ENCODE measurements at regions not wholly inside any gene's neighbourhood (a gene's known extent, or its start where the extent isn't known, plus 50 kb on each side); places are given as distances from the start of the nearest gene placed in this dataset.
"Not testable (repeated sequence)": the region's sequence is repeated elsewhere in the genome, so short reads cannot be mapped to it uniquely, and the experiment has no call there.

DNA sequence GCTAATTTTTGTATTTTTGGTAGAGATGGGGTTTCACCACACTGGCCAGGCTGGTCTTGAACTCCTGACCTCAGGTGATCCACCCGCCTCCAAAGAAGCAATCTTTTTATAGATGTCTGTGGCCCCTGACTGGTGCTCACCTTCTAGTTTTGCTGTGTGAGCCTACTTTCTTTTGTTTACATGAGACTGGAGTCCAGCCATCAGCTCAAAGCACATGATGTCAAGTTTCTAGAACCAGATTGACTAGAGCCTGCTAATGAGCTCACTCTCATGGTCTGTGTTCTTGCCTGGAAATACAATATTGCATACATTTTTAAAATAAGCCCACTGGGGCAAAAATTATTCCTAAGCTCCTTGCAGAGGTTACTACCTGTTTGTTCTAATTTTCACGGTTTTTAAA is 102.9 kb upstream of the PIK3R1 start:
- no peak overlapping the region for H3K27ac ChIP-seq (ENCODE audit: low read depth, low read length)
- H3K9me2 ChIP-seq (replicated peaks; ENCODE audit: control insufficient read depth, low read length), result no peaks in the 10 kb centered on the region
- no peak overlapping the region for H3K4me3 ChIP-seq (ENCODE audit: low read length)
- H4K20me1 ChIP-seq (ENCODE audit: control insufficient read depth, insufficient read depth, low read depth, low read length), result no peaks in the 10 kb centered on the region
- peaks cover 3% of the 10 kb centered on the region; the same call in 1 of the 2 replicates for H3K27me3 ChIP-seq (ENCODE audit: control insufficient read depth, low read length)
- TF ChIP-seq EZH2phosphoT487 (IDR thresholded peaks at IDR 0.05; ENCODE audit: borderline replicate concordance, low read length), result no peak
- TF ChIP-seq, protein P1, sequence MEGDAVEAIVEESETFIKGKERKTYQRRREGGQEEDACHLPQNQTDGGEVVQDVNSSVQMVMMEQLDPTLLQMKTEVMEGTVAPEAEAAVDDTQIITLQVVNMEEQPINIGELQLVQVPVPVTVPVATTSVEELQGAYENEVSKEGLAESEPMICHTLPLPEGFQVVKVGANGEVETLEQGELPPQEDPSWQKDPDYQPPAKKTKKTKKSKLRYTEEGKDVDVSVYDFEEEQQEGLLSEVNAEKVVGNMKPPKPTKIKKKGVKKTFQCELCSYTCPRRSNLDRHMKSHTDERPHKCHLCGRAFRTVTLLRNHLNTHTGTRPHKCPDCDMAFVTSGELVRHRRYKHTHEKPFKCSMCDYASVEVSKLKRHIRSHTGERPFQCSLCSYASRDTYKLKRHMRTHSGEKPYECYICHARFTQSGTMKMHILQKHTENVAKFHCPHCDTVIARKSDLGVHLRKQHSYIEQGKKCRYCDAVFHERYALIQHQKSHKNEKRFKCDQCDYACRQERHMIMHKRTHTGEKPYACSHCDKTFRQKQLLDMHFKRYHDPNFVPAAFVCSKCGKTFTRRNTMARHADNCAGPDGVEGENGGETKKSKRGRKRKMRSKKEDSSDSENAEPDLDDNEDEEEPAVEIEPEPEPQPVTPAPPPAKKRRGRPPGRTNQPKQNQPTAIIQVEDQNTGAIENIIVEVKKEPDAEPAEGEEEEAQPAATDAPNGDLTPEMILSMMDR (IDR thresholded peaks at IDR 0.05; ENCODE audit: low read depth, low read length, poor library complexity, severe bottlenecking), result no peak
- H3K4me1 ChIP-seq (ENCODE audit: control insufficient read depth, low read length), result no peaks in the 10 kb centered on the region
- no peak overlapping the region for H3K4me2 ChIP-seq (ENCODE audit: low read length)
- no peaks in the 10 kb centered on the region for H3K9me3 ChIP-seq (ENCODE audit: control insufficient read depth, insufficient read depth, low read length)
- no peaks in the 10 kb centered on the region for H3K79me2 ChIP-seq (ENCODE audit: control insufficient read depth, low read length)
- no peaks in the 10 kb centered on the region for H3K36me3 ChIP-seq (ENCODE audit: control insufficient read depth, low read length)
- H3F3A ChIP-seq (ENCODE audit: control insufficient read depth, insufficient read depth), result no peaks in the 10 kb centered on the region

GRCh38 chr5:68110894-68111293 is 104.7 kb upstream of the PIK3R1 start:
- Histone ChIP-seq H4K20me1 (ENCODE audit: control insufficient read depth, insufficient read depth, low read depth, low read length) (no peaks in the 10 kb centered on the region), H3K27me3 (ENCODE audit: control insufficient read depth, low read length) (no peaks in the 10 kb centered on the region; the same call in 1 of the 2 replicates), H3K4me3 (ENCODE audit: low read length) (no peak overlapping the region), H3K27ac (ENCODE audit: low read depth, low read length) (no peak overlapping the region), H3K79me2 (ENCODE audit: control insufficient read depth, low read length) (no peaks in the 10 kb centered on the region), H3K9me2 (replicated peaks; ENCODE audit: control insufficient read depth, low read length) (no peaks in the 10 kb centered on the region), H3K9me3 (ENCODE audit: control insufficient read depth, insufficient read depth, low read length) (no peaks in the 10 kb centered on the region), H3K4me2 (ENCODE audit: low read length) (no peak overlapping the region), H3K4me1 (ENCODE audit: control insufficient read depth, low read length) (no peaks in the 10 kb centered on the region), H3K36me3 (ENCODE audit: control insufficient read depth, low read length) (no peaks in the 10 kb centered on the region), H3F3A (ENCODE audit: control insufficient read depth, insufficient read depth) (no peaks in the 10 kb centered on the region)
- TF ChIP-seq, protein P1 (IDR thresholded peaks at IDR 0.05; ENCODE audit: low read depth, low read length, poor library complexity, severe bottlenecking), result no peak
- no peak for TF ChIP-seq EZH2phosphoT487 (IDR thresholded peaks at IDR 0.05; ENCODE audit: borderline replicate concordance, low read length)

- TF ChIP-seq EZH2phosphoT487 (IDR thresholded peaks at IDR 0.05; ENCODE audit: borderline replicate concordance, low read length), result no peak
- TF ChIP-seq, protein P1 (IDR thresholded peaks at IDR 0.05; ENCODE audit: low read depth, low read length, poor library complexity, severe bottlenecking), result no peak
- Histone ChIP-seq H3K27me3 (ENCODE audit: control insufficient read depth, low read length) (no peaks in the 10 kb centered on the region; the same call in 1 of the 2 replicates), H3K27ac (ENCODE audit: low read depth, low read length) (no peak overlapping the region), H3K9me3 (ENCODE audit: control insufficient read depth, insufficient read depth, low read length) (no peaks in the 10 kb centered on the region), H3K4me2 (ENCODE audit: low read length) (no peak overlapping the region), H4K20me1 (ENCODE audit: control insufficient read depth, insufficient read depth, low read depth, low read length) (no peaks in the 10 kb centered on the region), H3K9me2 (replicated peaks; ENCODE audit: control insufficient read depth, low read length) (no peaks in the 10 kb centered on the region), H3K79me2 (ENCODE audit: control insufficient read depth, low read length) (no peaks in the 10 kb centered on the region), H3K36me3 (ENCODE audit: control insufficient read depth, low read length) (no peaks in the 10 kb centered on the region), H3F3A (ENCODE audit: control insufficient read depth, insufficient read depth) (no peaks in the 10 kb centered on the region), H3K4me1 (ENCODE audit: control insufficient read depth, low read length) (no peaks in the 10 kb centered on the region), H3K4me3 (ENCODE audit: low read length) (no peak overlapping the region)
These were observed 105.3 kb upstream of the PIK3R1 start for GRCh38 chr5:68110264-68110663.

DNA sequence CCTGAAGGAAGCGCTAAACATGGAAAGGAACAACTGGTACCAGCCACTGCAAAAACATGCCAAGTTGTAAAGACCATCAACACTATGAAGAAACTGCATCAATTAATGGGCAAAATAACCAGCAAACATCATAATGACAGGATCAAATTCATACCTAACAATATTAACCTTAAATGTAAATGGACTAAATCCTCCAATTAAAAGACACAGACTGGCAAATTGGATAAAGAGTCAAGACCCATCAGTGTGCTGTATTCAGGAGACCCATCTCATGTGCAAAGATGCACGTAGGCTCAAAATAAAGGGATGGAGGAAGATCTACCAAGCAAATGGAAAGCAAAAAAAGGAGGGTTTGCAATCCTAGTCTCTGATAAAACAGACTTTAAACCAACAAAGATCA is 111.3 kb upstream of the PIK3R1 start:
- not testable (repeated sequence) for H3K27ac ChIP-seq (ENCODE audit: low read depth, low read length); H3K9me2 ChIP-seq (replicated peaks; ENCODE audit: control insufficient read depth, low read length)

GRCh38 chr5:68103297-68103696 is 112.3 kb upstream of the PIK3R1 start:
- not testable (repeated sequence) for H3K27ac ChIP-seq (ENCODE audit: low read depth, low read length); H3K79me2 ChIP-seq (ENCODE audit: control insufficient read depth, low read length); H3K9me3 ChIP-seq (ENCODE audit: control insufficient read depth, insufficient read depth, low read length); H3K4me1 ChIP-seq (ENCODE audit: control insufficient read depth, low read length); H3K4me3 ChIP-seq (ENCODE audit: low read length); H4K20me1 ChIP-seq (ENCODE audit: control insufficient read depth, insufficient read depth, low read depth, low read length); H3K9me2 ChIP-seq (replicated peaks; ENCODE audit: control insufficient read depth, low read length); H3K4me2 ChIP-seq (ENCODE audit: low read length); H3K27me3 ChIP-seq (ENCODE audit: control insufficient read depth, low read length); H3K36me3 ChIP-seq (ENCODE audit: control insufficient read depth, low read length); H3F3A ChIP-seq (ENCODE audit: control insufficient read depth, insufficient read depth)

More for the DNA sequence above, 111.3 kb upstream of the PIK3R1 start:
- H3K36me3 ChIP-seq (ENCODE audit: control insufficient read depth, low read length); H3K79me2 ChIP-seq (ENCODE audit: control insufficient read depth, low read length); H4K20me1 ChIP-seq (ENCODE audit: control insufficient read depth, insufficient read depth, low read depth, low read length); H3K27me3 ChIP-seq (ENCODE audit: control insufficient read depth, low read length); H3K4me1 ChIP-seq (ENCODE audit: control insufficient read depth, low read length); H3K9me3 ChIP-seq (ENCODE audit: control insufficient read depth, insufficient read depth, low read length); H3K4me3 ChIP-seq (ENCODE audit: low read length); H3F3A ChIP-seq (ENCODE audit: control insufficient read depth, insufficient read depth); H3K4me2 ChIP-seq (ENCODE audit: low read length): not testable (repeated sequence)

Measured in DOHH2 (cell line).